ENCODE measurements at regions not wholly inside any gene's neighbourhood (a gene's known extent, or its start where the extent isn't known, plus 50 kb on each side); places are given as distances from the start of the nearest gene placed in this dataset.

GRCh38 chr3:27865731-27866130 is 143.6 kb upstream of the EOMES start:
- no peak for DNase-seq

- DNase-seq = no peak
Measured at GRCh38 chr3:27869152-27869551, 147.0 kb upstream of the EOMES start.

GRCh38 chr3:27877061-27878013 is 155.2 kb upstream of the EOMES start:
- peak in 1 of 5 experiments; percentile 47 for DNase-seq

GRCh38 chr3:27878014-27878383 is 155.9 kb upstream of the EOMES start:
- DNase-seq = peak in 1 of 5 experiments; percentile 53

- peak in 2 of 5 experiments; percentile 78 to 83 for DNase-seq
Measured at GRCh38 chr3:27880969-27881892, 159.1 kb upstream of the EOMES start.

GRCh38 chr3:27883266-27883665 is 161.1 kb upstream of the EOMES start:
- no peak for DNase-seq

- DNase-seq = no peak
Measured at GRCh38 chr3:27885641-27886040, 163.5 kb upstream of the EOMES start.

- peak in 1 of 5 experiments; percentile 33 for DNase-seq
Measured at GRCh38 chr3:27888562-27888961, 166.4 kb upstream of the EOMES start.

GRCh38 chr3:27889745-27890144 is 167.6 kb upstream of the EOMES start:
- no peak for DNase-seq

- DNase-seq = peak in 2 of 5 experiments; percentile 56 to 64
Measured at GRCh38 chr3:27900316-27900715, 178.2 kb upstream of the EOMES start.

- DNase-seq = peak in 1 of 5 experiments; percentile 68
Measured at GRCh38 chr3:27903446-27903845, 181.3 kb upstream of the EOMES start.

GRCh38 chr3:27905625-27906024 is 183.5 kb upstream of the EOMES start:
- DNase-seq = peak in 2 of 5 experiments; percentile 67 to 68

GRCh38 chr3:27907148-27907547 is 185.0 kb upstream of the EOMES start:
- DNase-seq = no peak

GRCh38 chr3:27907929-27908328 is 185.8 kb upstream of the EOMES start:
- no peak for DNase-seq

GRCh38 chr3:27910456-27910855 is 188.3 kb upstream of the EOMES start:
- no peak for DNase-seq

- no peak for DNase-seq
Measured at GRCh38 chr3:27914199-27914598, 192.1 kb upstream of the EOMES start.

GRCh38 chr3:27923349-27924068 is 201.4 kb upstream of the EOMES start:
- DNase-seq = peak in 1 of 5 experiments; percentile 69

- DNase-seq = peak in 1 of 5 experiments; percentile 30
Measured at GRCh38 chr3:27927882-27928281, 205.8 kb upstream of the EOMES start.

- DNase-seq = no peak
Measured at GRCh38 chr3:27930052-27930602, 208.0 kb upstream of the EOMES start.

GRCh38 chr3:27935492-27935891 is 213.4 kb upstream of the EOMES start:
- DNase-seq = no peak

- no peak for DNase-seq
Measured at GRCh38 chr3:27939521-27939920, 217.4 kb upstream of the EOMES start.

- no peak for DNase-seq
Measured at GRCh38 chr3:27939940-27940339, 217.8 kb upstream of the EOMES start.
